A673 (cell line): ENCODE measurements at regions not wholly inside any gene's neighbourhood (a gene's known extent, or its start where the extent isn't known, plus 50 kb on each side); places are given as distances from the start of the nearest gene placed in this dataset.

Experiments
- CTCF ChIP-seq: fragments of 300-800, 200-600 bp; sonication (generic); conservative IDR thresholded peaks from 2 replicates; pipeline ENCODE4 v1.5.1; 2017; ENCODE audit warnings: low read depth, mild to moderate bottlenecking, antibody characterized with exemption, low read length, moderate library complexity, mixed read lengths
- EZH2 ChIP-seq: fragments of 200-600 bp; sonication (generic); IDR thresholded peaks from 2 replicates; pipeline ENCODE4 v1.6.1; 2017; ENCODE audit warnings: borderline replicate concordance, low read depth, mild to moderate bottlenecking, mixed read lengths, antibody characterized with exemption, low read length; ENCODE audit not compliant: poor library complexity, severe bottlenecking

- TF ChIP-seq CTCF = no peak
- no peak for TF ChIP-seq EZH2
Observed at GRCh38 chr5:8676695-8677094, 807.7 kb downstream of the MTRR start.
